ENCODE measurements at regions not wholly inside any gene's neighbourhood (a gene's known extent, or its start where the extent isn't known, plus 50 kb on each side); places are given as distances from the start of the nearest gene placed in this dataset.
"Not testable (repeated sequence)": the region's sequence is repeated elsewhere in the genome, so short reads cannot be mapped to it uniquely, and the experiment has no call there.

DNA sequence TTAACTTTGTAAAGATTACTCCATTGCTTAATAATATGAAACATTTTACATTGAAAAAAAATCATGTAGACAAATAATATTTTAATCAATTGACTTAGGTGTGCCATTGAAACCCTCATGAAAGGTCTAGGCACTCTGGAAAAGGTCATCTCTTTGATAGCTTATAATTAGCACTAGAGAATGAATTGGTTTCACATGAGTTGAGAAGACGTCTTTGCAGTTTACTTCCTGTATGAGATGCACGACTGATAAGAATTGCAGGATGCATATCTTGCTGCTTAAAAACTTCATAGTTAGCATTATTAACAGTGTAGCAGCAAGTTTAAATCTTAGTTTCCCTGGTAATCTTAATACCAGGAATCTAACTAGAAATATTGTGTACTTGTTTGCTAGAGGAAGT is 614.2 kb upstream of the COBL start:
- DNase-seq (ENCODE audit: low read depth) = no peak

- DNase-seq (ENCODE audit: low read depth) = no peak
Observed at GRCh38 chr7:51929818-51930217, 613.2 kb upstream of the COBL start.

- no peak for DNase-seq (ENCODE audit: low read depth)
Observed at GRCh38 chr7:51927738-51928137, 611.1 kb upstream of the COBL start.

DNA sequence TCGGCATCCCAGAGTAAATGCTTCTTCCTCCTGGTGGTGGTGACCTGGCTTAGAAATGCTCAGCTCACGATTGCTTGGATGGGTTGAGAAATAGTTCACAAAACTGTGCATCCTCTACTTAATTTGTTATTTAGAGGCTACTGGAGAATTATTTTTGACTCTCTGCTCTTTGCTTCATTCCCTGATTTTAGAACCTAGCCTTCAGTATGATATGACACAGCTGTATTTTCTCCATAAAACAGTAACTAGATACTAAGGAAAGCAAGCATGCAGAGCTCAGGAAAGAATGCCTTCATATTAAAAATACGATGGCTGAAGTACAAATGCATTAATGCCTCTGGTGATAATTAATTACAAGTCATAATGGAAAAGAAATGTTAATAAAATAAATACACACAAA is 602.0 kb upstream of the COBL start:
- DNase-seq (ENCODE audit: low read depth) = no peak

GRCh38 chr7:51901489-51901840 is 584.9 kb upstream of the COBL start:
- no peak for DNase-seq (ENCODE audit: low read depth)

DNA sequence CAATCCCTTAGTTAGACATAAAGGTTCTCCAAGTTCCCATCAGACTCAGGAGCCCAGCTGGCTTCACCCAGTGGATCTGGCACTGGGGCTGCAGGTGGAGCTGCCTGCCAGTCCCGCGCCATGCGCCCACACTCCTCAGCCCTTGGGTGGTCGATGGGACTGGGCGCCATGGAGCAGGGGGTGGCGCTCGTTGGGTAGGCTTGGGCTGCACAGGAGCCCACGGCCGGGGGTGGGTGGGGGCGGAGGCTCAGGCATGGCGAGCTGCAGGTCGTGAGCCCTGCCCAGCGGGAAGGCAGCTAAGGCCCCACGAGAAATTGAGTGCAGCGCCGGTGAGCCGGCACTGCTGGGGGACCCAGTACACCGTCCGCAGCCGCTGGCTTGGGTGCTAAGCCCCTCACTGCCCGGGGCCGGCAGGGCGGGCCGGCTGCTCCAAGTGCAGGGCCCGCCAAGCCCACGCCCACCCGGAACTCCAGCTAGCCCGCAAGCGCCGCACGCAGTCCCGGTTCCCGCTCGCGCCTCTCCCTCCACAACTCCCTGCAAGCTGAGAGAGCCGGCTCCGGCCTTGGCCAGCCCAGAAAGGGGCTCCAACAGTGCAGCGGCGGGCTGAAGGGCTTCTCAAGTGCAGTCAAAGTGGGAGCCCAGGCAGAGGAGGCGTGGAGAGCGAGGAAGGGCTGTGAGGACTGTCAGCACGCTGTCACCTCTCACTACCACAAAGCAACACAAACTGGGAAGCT is 584.3 kb upstream of the COBL start:
- DNase-seq (ENCODE audit: low read depth) = not testable (repeated sequence)

GRCh38 chr7:51899611-51900010 is 583.0 kb upstream of the COBL start:
- no peak for DNase-seq (ENCODE audit: low read depth)

GRCh38 chr7:51882412-51882811 is 565.8 kb upstream of the COBL start:
- DNase-seq (ENCODE audit: low read depth) = no peak

- no peak for DNase-seq (ENCODE audit: low read depth)
Observed at GRCh38 chr7:51881309-51881708, 564.7 kb upstream of the COBL start.

GRCh38 chr7:51878865-51879264 is 562.3 kb upstream of the COBL start:
- no peak for DNase-seq (ENCODE audit: low read depth)

- no peak for DNase-seq (ENCODE audit: low read depth)
Observed at GRCh38 chr7:51869452-51869851, 552.8 kb upstream of the COBL start.

DNA sequence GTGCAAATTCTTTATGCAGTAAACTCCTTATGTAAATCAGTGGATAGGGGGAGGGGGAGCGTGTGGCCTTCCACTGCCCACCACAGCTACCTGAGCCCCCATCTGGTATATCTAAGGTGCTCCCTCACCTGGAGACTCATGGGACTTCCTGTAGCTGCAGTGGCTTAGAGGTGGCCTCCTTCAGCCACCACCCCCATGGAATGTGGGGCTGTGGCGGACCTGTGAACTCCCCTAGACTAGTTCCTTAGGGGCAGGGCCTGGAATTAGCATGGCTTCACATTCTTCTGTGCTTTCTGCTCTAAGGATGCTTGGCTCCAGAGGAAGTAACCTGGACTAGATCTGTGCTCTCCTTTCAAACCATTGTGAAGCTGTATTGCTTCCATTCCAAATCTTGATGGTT is 550.5 kb upstream of the COBL start:
- DNase-seq (ENCODE audit: low read depth) = no peak

GRCh38 chr7:51860305-51860704 is 543.7 kb upstream of the COBL start:
- DNase-seq (ENCODE audit: low read depth) = no peak

DNA sequence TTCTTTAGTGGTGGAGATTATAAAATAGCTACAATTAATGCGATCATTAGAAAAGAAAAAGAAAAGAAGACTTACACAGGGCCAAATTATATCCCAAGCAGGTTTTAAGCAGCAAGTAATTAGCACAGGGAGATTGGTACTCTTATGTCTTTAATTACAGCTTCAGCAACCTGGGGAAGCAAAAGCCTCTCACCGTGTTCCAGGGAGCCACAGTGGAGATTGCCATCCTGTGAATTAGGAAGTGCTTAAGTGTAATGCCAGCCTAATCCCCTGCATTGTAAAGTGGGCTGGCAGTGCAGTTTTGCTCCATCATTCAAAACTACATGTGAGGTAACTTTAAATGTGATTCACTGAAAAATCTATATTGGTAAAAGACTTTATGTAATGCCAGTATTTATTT is 533.5 kb upstream of the COBL start:
- DNase-seq (ENCODE audit: low read depth) = no peak

DNA sequence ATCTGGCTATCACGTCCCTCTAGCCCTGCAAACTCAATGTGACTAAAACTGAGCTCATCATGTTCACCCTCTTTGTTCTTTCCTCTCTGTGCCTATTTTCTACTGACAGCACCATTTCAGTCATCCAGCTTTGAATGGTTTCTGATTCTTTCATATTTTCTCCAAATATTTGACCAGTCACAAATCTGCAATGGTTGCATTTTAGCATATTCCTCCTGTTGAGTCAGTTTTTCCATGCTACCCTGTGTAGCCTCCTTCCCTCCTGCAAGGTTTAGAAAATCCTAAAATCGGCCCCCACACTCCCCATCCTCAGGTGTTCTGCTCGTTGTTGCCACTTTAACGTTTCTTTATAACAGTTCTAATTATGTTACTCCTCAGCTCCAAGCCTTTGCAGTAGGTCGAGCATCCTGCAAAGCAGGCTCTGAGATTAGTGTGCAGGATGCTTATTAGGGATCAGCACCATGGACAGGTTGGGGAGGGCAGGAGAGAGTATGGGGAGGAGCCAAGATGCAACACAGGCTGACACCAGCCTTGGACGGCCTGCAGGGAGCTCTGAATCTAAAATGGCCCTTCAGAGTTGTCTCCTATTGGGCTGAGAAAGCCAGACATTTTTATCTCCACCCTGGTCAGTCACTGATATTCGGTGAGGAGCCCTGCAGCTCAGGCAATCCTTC is 531.0 kb upstream of the COBL start:
- DNase-seq (ENCODE audit: low read depth) = no peak

DNA sequence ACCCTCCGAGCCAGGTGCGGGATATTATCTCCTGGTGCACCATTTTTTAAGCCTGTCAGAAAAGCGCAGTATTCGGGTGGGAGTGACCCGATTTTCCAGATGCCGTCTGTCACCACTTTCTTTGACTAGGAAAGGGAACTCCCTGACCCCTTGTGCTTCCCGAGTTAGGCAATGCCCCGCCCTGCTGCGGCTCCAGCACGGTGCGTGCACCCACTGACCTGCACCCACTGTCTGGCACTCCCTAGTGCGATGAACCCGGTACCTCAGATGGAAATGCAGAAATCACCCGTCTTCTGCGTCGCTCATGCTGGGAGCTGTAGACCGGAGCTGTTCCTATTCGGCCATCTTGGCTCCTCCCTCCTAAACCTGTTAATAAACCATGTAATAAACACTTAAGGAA is 522.5 kb upstream of the COBL start:
- DNase-seq (ENCODE audit: low read depth) = not testable (repeated sequence)

- no peak for DNase-seq (ENCODE audit: low read depth)
Observed at GRCh38 chr7:51827631-51828030, 511.0 kb upstream of the COBL start.

DNA sequence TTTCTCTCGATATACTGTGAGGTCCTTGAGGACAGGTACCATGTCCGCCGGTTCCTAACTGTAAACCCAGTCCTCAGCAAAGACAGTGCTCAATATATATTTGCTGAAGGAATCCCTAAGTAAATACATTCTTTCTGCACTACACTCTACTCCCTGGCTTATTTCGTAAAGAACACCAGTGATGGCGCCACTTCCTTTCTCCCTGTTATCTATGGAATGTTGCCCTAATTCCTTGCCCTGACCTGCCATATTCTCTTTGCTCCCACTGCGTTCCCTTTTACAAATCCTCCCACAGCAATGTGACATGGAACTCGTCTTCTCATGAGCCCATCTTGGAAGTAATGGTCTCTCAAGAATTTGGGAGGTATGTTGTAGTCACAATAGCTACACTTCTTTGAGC is 507.4 kb upstream of the COBL start:
- no peak for DNase-seq (ENCODE audit: low read depth)

- DNase-seq (ENCODE audit: low read depth) = no peak
Observed at GRCh38 chr7:51823437-51823836, 506.8 kb upstream of the COBL start.

DNA sequence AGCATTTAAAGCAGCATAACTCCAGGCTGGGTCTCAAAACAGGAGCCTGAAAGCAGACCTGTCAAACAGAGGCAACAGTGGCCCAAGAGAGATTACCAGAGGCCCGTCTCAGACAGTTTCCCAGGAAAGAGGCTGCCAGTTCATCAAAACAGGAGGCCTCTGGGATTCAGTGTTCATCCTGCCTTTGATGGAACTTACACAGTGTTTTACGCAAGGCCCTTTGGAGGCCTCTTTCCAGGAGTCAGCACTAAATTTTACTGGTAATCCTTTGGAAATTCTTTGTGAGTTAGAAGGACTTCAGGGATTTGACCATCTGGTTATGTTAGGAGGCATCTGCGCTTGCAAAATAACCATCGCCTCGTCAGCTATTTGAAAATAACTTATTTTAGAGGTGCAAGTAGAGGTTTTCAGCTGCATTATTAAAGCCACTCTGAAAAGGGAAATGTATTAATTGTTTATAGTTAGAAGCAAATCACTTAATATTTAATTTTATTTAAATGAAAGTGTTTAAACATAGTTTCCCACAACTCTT is 501.2 kb upstream of the COBL start:
- DNase-seq (ENCODE audit: low read depth) = no peak

DNA sequence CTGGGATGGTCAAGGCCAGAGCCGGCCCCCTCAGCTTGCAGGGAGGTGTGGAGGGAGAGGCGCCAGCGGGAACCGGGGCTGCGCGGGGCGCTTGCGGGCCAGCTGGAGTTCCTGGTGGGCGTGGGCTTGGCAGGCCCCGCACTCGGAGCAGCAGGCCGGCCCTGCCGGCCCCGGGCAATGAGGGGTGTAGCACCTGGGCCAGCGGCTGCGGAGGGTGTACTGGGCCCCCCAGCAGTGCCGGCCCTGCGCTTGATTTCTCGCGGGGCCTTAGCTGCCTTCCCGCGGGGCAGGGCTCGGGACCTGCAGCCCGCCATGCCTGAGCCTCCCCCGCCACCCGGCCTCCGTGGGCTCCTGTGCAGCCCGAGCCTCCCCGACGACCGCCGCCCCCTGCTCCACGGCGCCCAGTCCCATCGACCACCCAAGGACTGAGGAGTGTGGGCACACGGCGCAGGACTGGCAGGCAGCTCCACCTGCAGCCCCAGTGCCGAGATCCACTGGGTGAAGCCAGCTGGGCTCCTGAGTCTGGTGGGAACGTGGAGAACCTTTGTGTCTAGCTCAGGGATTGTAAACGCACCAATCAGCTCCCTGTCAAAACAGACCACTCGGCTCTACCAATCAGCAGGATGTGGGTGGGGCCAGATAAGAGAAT is 489.3 kb upstream of the COBL start:
- not testable (repeated sequence) for DNase-seq (ENCODE audit: low read depth)

GRCh38 chr7:51802718-51803117 is 486.1 kb upstream of the COBL start:
- DNase-seq (ENCODE audit: low read depth) = no peak

DNA sequence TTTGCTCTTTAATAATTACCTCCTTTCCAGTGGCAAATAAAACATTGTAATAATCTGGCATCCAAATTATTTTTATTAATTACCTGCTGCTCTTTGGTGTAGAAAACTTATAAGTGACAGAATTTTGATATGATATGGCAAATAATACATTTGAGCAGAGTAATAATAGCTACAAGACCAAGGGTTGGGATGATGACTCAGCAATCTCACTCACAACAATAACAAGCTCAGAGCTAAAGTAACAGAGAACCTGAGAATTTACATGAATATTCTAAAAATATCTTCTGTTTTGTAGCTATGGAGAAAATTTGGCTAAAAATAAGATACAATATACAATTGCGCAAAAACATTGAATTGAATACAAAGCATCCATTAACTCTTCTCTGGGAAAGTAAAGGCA is 480.8 kb upstream of the COBL start:
- no peak for DNase-seq (ENCODE audit: low read depth)

All from Daoy (cell line).